ENCODE measurements at regions not wholly inside any gene's neighbourhood (a gene's known extent, or its start where the extent isn't known, plus 50 kb on each side); places are given as distances from the start of the nearest gene placed in this dataset.
A peak's percentile ranks its signal among the peaks of the same experiment; 100 is the strongest.
"Not testable (repeated sequence)": the region's sequence is repeated elsewhere in the genome, so short reads cannot be mapped to it uniquely, and the experiment has no call there.

GRCh38 chr11:116698080-116698479, 74.7 kb downstream of the BUD13 start:
- DNase-seq (ENCODE audit: low spot score) = no peak

- no peak for DNase-seq (ENCODE audit: low spot score)
These were observed 75.1 kb downstream of the BUD13 start for GRCh38 chr11:116697639-116698038.

DNA sequence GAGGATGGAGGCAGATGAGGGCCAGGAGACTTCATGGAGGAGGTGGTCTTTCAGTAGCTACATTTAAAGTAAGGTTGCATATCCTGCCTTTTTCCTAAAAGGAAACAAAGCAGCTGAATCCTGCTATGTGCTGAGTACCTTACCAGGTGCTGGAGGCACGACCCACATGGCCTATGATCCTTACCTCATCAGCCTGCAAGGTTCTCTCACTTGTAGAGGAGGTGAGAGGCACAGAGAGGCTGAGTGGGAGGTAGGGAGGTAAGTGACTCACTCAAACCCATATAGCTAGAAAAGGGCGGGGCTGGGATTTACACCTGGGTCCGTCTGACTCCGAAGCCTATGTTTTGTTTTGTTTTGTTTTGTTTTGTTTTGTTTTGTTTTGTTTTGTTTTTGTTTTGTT, 75.8 kb downstream of the BUD13 start:
- DNase-seq (ENCODE audit: low spot score) = no peak

DNA sequence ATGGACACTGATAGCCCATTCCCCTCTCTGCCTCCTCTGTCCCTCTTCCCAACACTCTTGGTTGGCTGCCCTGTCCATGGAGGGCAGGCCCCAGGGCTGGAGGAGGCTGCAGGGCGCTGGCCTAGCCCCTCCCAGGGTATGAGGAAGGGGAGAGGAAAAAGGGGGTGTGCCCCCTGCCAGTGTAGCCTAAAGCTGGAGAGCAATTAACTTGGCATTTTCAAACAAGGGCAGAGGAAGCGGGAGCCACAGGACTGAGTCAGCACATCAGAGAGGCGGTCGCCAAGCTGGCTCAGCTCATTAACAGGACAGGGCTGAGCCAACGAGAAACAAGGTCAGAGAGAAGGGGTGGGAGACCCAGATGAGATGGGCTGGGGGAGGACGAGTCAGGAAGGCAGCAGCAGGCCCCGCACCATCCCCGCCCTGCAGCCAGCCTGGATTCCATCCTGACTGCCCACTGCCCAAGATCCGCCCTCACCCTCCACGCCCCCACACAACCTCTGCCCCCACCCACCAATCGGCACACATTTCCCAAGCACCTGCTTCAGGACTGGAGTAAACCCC, 76.3 kb downstream of the BUD13 start:
- DNase-seq (ENCODE audit: low spot score) = peak; percentile 30

GRCh38 chr11:116695657-116696254, 77.0 kb downstream of the BUD13 start:
- no peak for DNase-seq (ENCODE audit: low spot score)

DNA sequence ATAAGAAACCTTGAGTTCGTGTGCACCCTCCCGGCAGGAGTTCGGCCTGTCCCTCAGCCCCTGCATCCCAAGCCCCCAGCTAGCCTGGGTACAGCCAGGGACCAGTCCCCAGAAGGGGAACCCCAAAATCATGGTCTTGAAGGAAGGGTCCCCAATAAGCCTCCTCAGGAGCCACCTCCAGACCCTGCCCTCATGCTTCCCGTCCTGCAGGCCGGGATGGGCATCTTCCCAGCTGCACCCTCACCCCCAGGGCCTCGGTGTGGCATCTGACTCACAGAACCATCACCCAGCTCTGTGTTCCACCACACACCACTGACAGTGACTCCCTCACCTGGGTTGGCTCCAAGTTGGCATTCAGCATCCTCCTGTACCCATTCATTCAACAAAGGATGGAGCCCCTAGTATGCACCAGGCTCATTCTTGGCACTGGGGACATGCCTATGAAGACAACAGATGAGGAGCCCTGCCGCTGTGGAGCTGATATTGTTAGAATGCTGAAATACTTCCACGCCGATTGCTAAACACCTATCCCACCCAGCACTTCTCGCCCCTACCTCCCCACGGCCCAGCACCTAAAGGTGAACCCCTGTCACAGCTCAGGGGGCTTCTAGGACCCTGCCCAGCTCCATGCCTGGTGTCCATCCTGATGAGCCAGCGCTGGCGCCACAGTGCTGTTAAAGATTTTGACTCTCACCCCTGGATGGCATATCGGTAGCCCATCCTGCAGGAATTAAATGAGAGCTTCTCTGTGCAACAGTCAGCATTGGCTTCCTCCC, 77.8 kb downstream of the BUD13 start:
- DNase-seq (ENCODE audit: low spot score) = no peak

DNA sequence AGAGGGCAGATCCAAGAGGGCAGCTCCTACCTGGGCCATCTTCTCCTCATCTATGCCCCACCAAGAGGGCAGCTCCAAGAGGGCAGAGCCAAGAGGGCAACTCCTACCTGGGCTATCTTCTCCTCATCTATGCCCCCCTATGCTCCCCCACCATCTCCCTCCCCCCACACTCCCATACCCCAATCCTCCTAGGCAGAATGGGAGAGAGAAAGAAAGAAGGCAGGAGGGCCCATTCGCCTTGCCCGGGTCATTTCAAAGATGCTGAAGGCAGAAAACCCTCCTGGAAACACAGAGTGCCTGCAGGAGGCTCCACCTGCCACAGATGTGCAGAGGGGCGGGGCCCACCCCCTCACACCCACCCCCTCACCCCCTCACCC, 78.5 kb downstream of the BUD13 start:
- DNase-seq (ENCODE audit: low spot score) = no peak

- DNase-seq (ENCODE audit: low spot score) = no peak
These were observed 79.0 kb downstream of the BUD13 start for GRCh38 chr11:116693593-116694348.

- DNase-seq (ENCODE audit: low spot score) = no peak
These were observed 79.7 kb downstream of the BUD13 start for GRCh38 chr11:116693102-116693570.

DNA sequence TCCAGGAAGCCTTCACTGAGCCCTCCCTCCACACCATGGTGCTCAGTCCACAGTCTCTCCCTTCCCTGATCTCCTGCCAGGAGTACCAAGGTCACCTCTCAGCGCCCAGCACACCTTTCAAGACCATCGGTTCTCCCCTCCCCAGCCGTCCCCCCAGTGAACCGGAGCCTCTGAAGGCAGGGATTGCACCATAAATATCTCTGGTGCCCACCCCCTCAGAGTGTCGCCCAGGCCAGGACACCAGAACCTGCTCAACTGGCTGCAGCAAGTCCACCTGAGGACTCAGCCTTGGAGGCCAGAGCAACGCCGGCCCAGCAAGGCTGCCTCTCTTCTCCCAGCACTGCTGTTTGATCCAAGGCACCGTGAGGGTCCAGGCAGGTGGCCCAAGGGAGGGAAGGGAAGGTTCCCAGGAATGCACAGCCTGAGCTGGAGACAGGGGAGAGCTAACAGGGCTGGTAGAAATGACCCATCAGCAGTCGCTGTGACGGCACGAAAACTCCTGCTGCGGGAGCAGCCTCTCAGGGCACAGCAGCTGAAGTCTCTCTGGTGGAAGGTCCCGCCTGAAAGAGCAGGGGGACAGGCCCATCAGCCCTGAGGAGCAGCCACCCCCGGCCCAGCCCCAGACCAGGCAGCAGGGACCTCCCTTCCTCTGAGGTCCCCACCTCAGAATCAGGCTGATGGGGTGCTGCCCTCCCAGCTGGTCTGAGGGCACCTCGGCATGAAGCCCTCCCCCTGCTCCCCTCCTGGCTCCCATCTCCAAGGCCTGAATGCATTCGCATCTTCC, 80.3 kb downstream of the BUD13 start:
- no peak for DNase-seq (ENCODE audit: low spot score)

DNA sequence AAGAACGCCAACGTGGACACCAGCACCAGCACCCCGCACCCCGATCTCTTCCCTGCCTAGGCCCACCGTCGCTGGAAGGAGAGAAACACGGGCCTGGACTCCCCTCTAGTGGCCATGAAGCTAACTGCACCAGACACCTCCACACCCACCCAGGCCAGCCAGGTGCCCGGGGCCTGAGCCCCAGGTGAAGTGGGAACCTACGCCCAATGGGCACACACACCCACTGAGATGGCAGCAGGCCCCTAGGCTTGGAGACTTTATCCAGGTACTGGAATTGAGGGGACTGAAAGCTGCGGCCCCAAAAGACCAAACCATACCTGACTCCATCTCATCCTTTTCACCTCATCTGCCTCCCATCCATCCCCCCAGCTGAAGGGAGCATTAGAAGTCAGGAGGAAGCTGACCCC, 81.0 kb downstream of the BUD13 start:
- DNase-seq (ENCODE audit: low spot score) = peak; percentile 75

- no peak for DNase-seq (ENCODE audit: low spot score)
These were observed 82.2 kb downstream of the BUD13 start for GRCh38 chr11:116690611-116691010.

DNA sequence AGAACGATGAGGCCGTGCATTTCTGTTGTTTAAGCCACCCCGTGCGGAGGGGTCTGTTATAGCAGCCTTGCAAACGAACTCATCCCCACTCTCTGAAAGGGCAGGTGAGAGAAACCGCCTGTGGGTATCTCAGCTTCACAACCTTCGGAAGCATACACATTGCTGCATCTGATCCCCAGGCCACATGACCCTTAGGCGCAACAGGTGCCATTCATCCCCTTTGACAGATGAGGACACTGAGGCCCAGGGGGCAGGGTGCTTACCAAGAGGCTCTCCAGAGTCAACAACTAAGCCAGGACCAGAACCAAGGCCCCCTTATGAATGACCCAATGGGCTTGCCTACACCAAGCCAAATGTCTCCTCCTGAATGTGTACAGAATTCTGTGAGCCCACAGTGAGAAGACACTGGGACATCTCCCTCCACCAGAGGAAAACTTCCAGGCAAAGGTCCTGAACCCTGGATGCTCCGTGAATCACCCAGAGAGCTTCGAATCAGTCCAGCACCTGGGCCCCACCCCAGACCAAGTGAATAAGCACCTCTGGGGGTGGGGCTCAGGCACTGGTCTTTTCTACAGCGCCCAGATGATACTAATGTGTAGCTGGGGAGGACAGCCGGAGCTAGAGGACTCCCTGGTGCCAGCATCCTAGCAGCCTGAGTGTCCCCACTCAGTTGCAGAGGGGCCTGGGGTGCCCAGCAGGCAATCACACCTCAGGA, 83.2 kb downstream of the BUD13 start:
- no peak for DNase-seq (ENCODE audit: low spot score)

DNA sequence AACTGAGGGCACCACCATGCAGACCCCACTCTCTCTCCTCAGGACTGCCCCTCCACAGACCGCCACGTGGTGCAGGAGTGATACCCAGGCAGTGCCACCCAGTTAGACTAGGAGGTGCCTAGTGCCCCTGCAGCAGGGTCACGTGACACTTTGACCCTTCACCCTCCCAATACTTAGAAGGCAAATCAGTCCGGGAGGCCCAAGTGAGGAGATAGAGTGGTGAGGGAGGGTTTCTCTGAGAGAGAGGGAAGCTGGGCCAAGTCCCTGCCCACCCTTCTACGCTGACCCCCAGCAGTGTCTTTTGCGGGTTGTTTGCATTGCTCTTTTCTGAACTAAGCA, 84.6 kb downstream of the BUD13 start:
- no peak for DNase-seq (ENCODE audit: low spot score)

GRCh38 chr11:116687458-116688201, 85.2 kb downstream of the BUD13 start:
- no peak for DNase-seq (ENCODE audit: low spot score)

- no peak for DNase-seq (ENCODE audit: low spot score)
These were observed 85.9 kb downstream of the BUD13 start for GRCh38 chr11:116686866-116687265.

- DNase-seq (ENCODE audit: low spot score) = no peak
These were observed 88.8 kb downstream of the BUD13 start for GRCh38 chr11:116683982-116684381.

DNA sequence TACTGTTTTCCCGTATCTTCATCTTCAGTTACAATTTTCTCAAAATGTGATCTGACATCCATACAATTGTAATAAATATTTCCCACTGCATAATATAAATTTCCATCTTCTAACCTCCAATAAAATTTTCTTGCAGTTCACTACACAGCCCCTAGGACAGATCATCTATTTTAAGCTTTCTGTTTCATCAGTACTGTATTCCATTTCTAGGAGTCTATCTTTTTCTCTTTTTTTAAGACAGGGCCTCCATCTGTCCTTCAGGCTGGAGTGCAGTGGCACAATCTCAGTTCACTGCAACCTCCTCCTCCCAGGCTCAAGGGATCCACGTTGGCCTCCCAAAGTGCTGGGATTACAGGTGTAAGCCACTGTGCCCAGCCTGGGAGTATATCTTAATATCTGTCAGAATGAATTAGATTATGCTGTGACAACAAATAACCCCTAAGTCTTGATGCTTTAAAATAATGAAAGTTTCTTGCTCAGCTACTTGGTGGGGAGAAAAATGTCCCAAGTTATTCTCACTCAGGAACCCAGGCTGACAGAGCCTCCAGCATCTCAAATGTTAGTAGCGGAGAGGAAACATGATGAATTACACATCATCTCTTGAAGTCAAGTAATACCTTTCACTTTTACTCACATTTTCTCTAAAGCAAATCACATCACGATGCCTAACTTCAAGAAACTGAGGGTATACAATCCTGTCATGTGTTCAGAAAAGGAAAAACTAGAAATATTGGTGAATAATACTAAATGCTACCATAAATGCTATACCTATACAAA, 92.2 kb downstream of the BUD13 start:
- no peak for DNase-seq (ENCODE audit: low spot score)

DNA sequence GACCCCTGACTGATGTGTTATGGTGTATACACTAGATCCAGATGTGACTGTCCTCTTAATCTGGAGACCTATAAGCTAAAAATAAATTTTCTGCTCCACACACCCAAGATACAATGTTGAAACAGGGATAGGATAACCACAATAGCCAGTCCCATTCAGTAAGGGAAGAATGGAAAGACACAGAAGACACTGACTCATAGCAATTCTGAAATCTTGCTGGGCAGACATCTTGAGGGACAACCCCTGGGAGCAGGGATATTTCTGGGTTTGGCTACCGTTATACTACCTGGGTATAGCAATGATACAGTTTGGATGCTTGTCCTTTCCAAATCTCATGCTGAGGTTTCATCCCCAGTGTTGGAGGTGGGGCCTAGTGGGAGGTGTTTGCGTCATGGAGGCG, 93.9 kb downstream of the BUD13 start:
- no peak for DNase-seq (ENCODE audit: low spot score)

DNA sequence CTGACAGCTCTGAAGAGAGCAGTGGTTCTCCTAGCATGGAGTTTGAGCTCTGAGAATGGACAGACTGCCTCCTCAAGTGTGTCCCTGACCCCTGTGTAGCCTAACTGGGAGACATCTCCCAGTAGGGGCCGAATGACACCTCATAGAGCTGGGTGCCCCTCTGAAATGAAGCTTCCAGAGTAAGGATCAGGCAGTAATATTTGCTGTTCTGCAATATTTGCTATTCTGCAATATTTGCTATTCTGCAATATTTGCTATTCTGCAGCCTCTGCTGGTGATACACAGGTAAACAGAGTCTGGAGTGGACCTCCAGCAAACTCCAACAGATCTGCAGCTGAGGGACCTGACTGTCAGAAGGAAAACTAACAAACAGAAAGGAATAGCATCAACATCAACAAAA, 105.5 kb downstream of the BUD13 start:
- not testable (repeated sequence) for DNase-seq (ENCODE audit: low spot score)
